ENCODE measurements at regions not wholly inside any gene's neighbourhood (a gene's known extent, or its start where the extent isn't known, plus 50 kb on each side); places are given as distances from the start of the nearest gene placed in this dataset.

DNA sequence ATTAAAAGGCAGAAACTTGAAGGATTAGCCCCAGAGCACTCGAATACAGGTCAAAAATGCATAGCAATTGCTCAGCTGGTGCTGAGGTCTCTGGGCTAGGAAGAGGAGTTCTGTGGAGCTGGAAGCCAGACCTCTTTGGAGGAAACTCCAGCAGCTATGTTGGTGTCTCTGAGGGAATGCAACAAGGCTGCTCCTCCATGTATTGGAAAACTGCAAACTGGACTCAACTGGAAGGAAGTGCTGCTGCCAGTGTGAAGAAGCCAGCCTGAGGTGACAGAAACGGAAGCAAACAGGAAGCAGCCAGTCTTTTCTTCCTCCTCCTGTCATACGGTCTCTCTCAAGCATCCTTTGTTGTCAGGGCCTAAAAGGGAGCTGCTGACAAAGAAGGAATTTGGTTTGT, 233.4 kb upstream of the FGGY start:
- DNase-seq (ENCODE audit: low read depth, low spot score) (no peak), ATAC-seq (no peak)
- no TSS peak for BruUV-seq (replicated peaks)
- intact Hi-C loops (cut with micrococcal nuclease; ENCODE audit: unreplicated experiment) = no loop called here
- no peaks in the 10 kb centered on the region for H3K27me3 ChIP-seq (ENCODE audit: control insufficient read depth, insufficient read depth, low read length)
- H3K4me1 ChIP-seq (ENCODE audit: control insufficient read depth, insufficient read depth, low read length) = no peaks in the 10 kb centered on the region
- in situ Hi-C loops (cut with HindIII; ENCODE audit: low pct_unique_long_range_greater_than_20kb, low sequenced_read_pairs) = no loop called here
- ChIA-PET POLR2A (interaction anchor here (0.9 kb wide), 1 partner anchor 8 kb away, joined by 3 read pairs; no protein-coding TSS in a partner anchor), CTCF (no interaction called here)
- H3K36me3 ChIP-seq (ENCODE audit: control insufficient read depth, insufficient read depth, low read length) = no peaks in the 10 kb centered on the region
- no peaks in the 10 kb centered on the region for H3K9me3 ChIP-seq (ENCODE audit: control insufficient read depth, insufficient read depth, low read depth, low read length)
- no peak overlapping the region for H3K4me3 ChIP-seq (ENCODE audit: low read depth in 2 of 2, low read length in 2 of 2)
- TF ChIP-seq, protein P1, sequence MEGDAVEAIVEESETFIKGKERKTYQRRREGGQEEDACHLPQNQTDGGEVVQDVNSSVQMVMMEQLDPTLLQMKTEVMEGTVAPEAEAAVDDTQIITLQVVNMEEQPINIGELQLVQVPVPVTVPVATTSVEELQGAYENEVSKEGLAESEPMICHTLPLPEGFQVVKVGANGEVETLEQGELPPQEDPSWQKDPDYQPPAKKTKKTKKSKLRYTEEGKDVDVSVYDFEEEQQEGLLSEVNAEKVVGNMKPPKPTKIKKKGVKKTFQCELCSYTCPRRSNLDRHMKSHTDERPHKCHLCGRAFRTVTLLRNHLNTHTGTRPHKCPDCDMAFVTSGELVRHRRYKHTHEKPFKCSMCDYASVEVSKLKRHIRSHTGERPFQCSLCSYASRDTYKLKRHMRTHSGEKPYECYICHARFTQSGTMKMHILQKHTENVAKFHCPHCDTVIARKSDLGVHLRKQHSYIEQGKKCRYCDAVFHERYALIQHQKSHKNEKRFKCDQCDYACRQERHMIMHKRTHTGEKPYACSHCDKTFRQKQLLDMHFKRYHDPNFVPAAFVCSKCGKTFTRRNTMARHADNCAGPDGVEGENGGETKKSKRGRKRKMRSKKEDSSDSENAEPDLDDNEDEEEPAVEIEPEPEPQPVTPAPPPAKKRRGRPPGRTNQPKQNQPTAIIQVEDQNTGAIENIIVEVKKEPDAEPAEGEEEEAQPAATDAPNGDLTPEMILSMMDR (IDR thresholded peaks at IDR 0.05) = no peak
- TF ChIP-seq, protein P2, sequence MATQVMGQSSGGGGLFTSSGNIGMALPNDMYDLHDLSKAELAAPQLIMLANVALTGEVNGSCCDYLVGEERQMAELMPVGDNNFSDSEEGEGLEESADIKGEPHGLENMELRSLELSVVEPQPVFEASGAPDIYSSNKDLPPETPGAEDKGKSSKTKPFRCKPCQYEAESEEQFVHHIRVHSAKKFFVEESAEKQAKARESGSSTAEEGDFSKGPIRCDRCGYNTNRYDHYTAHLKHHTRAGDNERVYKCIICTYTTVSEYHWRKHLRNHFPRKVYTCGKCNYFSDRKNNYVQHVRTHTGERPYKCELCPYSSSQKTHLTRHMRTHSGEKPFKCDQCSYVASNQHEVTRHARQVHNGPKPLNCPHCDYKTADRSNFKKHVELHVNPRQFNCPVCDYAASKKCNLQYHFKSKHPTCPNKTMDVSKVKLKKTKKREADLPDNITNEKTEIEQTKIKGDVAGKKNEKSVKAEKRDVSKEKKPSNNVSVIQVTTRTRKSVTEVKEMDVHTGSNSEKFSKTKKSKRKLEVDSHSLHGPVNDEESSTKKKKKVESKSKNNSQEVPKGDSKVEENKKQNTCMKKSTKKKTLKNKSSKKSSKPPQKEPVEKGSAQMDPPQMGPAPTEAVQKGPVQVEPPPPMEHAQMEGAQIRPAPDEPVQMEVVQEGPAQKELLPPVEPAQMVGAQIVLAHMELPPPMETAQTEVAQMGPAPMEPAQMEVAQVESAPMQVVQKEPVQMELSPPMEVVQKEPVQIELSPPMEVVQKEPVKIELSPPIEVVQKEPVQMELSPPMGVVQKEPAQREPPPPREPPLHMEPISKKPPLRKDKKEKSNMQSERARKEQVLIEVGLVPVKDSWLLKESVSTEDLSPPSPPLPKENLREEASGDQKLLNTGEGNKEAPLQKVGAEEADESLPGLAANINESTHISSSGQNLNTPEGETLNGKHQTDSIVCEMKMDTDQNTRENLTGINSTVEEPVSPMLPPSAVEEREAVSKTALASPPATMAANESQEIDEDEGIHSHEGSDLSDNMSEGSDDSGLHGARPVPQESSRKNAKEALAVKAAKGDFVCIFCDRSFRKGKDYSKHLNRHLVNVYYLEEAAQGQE (IDR thresholded peaks at IDR 0.05; ENCODE audit: insufficient read depth in 1 of 2, low read depth in 2 of 2, low read length in 1 of 2) = no peak
- TF ChIP-seq SIN3A (IDR thresholded peaks at IDR 0.05; ENCODE audit: borderline replicate concordance, insufficient read depth, low read depth, low read length) = no peak
- no peak for TF ChIP-seq TCF7L2 (IDR thresholded peaks at IDR 0.05; ENCODE audit: low read depth, low read length)
- TF ChIP-seq POLR2AphosphoS5 (IDR thresholded peaks at IDR 0.05; ENCODE audit: low read depth, low read length) = no peak
- no peak overlapping the region; the same call in 1 of the 2 replicates for H3K27ac ChIP-seq (ENCODE audit: low read length)

DNA sequence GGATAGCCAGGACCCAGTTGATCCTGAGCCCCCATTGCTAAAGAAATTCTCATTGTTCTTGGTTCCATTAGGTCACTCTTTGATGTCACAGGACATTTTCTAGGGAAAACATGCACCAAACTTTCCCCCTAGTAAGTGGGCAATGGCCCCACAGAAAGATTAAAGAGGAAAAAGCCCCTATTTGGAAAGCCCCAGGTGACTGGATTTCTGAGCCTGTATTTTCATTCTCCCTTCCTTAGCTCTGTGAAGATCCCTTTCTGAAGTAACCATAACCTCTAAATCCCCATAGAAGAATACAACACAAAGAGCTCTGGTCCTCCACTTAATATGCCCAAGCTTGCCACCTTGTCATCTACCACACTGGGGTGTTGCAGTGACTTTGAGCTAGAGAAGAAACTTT, 232.3 kb upstream of the FGGY start:
- DNase-seq (ENCODE audit: low read depth, low spot score) = no peak
- no peaks in the 10 kb centered on the region for H3K36me3 ChIP-seq (ENCODE audit: control insufficient read depth, insufficient read depth, low read length)
- TF ChIP-seq, protein P2 (IDR thresholded peaks at IDR 0.05; ENCODE audit: insufficient read depth in 1 of 2, low read depth in 2 of 2, low read length in 1 of 2) = no peak
- ChIA-PET POLR2A (no interaction called here), CTCF (no interaction called here)
- ATAC-seq = no peak
- H3K4me1 ChIP-seq (ENCODE audit: control insufficient read depth, insufficient read depth, low read length) = no peaks in the 10 kb centered on the region
- BruUV-seq (replicated peaks) = no TSS peak
- intact Hi-C loops (cut with micrococcal nuclease; ENCODE audit: unreplicated experiment) (no loop called here), in situ Hi-C loops (cut with HindIII; ENCODE audit: low pct_unique_long_range_greater_than_20kb, low sequenced_read_pairs) (no loop called here)
- H3K4me3 ChIP-seq (ENCODE audit: low read depth in 2 of 2, low read length in 2 of 2) = no peak overlapping the region
- no peaks in the 10 kb centered on the region for H3K27me3 ChIP-seq (ENCODE audit: control insufficient read depth, insufficient read depth, low read length)
- no peaks in the 10 kb centered on the region for H3K9me3 ChIP-seq (ENCODE audit: control insufficient read depth, insufficient read depth, low read depth, low read length)
- H3K27ac ChIP-seq (ENCODE audit: low read length) = no peak overlapping the region
